ENCODE measurements at regions not wholly inside any gene's neighbourhood (a gene's known extent, or its start where the extent isn't known, plus 50 kb on each side); places are given as distances from the start of the nearest gene placed in this dataset.

DNA sequence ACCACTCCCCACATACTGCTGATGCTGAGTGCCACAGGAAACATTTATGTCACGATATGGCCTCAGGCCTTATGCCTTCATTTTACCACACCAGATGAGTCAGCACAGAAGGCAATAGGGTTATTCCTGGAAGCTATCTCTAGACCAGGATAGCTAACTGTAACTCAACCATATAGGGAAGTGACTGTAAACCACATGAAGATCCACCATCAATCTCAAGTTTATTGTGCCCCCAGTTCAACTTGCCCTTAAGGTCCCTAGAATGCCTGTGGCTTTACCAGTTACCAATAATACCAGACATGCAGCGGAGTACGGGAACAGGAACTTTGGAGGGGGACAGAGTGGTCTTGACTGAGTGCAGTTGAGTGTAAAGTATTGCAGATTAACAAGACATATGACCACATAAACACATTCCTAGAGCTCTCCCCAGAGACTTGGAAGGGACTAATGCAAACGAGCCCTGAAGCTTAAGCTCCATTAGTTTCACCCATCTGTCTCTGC, 180.9 kb downstream of the KIF18A start:
- TF ChIP-seq, protein P1, sequence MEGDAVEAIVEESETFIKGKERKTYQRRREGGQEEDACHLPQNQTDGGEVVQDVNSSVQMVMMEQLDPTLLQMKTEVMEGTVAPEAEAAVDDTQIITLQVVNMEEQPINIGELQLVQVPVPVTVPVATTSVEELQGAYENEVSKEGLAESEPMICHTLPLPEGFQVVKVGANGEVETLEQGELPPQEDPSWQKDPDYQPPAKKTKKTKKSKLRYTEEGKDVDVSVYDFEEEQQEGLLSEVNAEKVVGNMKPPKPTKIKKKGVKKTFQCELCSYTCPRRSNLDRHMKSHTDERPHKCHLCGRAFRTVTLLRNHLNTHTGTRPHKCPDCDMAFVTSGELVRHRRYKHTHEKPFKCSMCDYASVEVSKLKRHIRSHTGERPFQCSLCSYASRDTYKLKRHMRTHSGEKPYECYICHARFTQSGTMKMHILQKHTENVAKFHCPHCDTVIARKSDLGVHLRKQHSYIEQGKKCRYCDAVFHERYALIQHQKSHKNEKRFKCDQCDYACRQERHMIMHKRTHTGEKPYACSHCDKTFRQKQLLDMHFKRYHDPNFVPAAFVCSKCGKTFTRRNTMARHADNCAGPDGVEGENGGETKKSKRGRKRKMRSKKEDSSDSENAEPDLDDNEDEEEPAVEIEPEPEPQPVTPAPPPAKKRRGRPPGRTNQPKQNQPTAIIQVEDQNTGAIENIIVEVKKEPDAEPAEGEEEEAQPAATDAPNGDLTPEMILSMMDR (IDR thresholded peaks at IDR 0.05; ENCODE audit: insufficient read depth, low read depth, low read length): no peak
- TF ChIP-seq EZH2 (IDR thresholded peaks at IDR 0.05; ENCODE audit: insufficient read depth, low read length): no peak

All from astrocyte (in vitro differentiated cells and primary cell).